ENCODE measurements at regions not wholly inside any gene's neighbourhood (a gene's known extent, or its start where the extent isn't known, plus 50 kb on each side); places are given as distances from the start of the nearest gene placed in this dataset.

DNA sequence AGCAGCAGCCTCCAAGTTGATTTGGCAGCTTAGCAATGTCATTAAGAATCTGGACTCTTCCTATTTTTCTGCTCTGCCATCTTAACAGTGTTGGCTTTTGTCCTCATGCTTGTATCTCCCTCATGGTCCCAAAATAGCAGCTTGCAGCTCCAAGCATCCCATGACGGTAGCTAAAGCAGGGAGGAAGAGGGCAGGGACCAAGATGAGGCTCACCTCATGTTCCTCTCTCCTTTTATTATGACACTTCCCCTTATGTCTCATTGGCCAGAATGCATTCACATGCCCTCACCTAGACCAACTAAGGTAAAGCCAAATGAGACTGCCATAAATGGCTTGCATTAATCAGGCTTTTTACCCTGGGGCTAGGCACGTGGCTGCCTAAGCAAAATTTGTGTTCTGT is 382.4 kb downstream of the SHQ1 start:
- Histone ChIP-seq H3K27me3 (ENCODE audit: control insufficient read depth, insufficient read depth, low read length) (no peaks in the 10 kb centered on the region), H3K36me3 (replicated peaks; ENCODE audit: control insufficient read depth, insufficient read depth, low read length) (no peaks in the 10 kb centered on the region), H3K4me3 (ENCODE audit: insufficient read depth, low read depth, low read length) (no peak overlapping the region)
- DNase-seq = no peak

DNA sequence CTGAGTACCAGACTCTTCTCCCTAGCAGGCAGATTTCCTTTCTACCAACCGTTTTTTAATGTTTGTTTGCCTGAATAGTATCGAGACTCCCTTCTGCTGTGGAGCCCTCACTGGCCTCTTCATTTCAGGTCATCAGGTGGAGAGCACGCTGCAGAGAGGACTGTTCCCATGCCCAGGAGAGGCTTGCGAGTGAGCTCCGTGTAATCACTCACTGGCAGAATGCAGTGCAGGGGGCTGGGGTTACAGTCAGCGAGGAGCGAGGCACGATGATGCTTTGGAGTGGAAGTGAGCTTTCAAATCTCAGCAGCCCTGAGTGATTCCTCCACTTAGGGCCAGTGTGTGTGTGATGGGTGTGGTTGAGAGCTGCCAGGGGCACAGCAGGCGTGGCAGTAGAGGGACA is 385.2 kb downstream of the SHQ1 start:
- Histone ChIP-seq H3K36me3 (replicated peaks; ENCODE audit: control insufficient read depth, insufficient read depth, low read length) (no peaks in the 10 kb centered on the region), H3K4me3 (ENCODE audit: insufficient read depth, low read depth, low read length) (no peak overlapping the region), H3K27me3 (ENCODE audit: control insufficient read depth, insufficient read depth, low read length) (no peaks in the 10 kb centered on the region)
- DNase-seq = no peak

GRCh38 chr3:72462595-72463011 is 385.6 kb downstream of the SHQ1 start:
- Histone ChIP-seq H3K4me3 (ENCODE audit: insufficient read depth, low read depth, low read length) (no peak overlapping the region), H3K36me3 (replicated peaks; ENCODE audit: control insufficient read depth, insufficient read depth, low read length) (no peaks in the 10 kb centered on the region), H3K27me3 (ENCODE audit: control insufficient read depth, insufficient read depth, low read length) (no peaks in the 10 kb centered on the region)
- no peak for DNase-seq

GRCh38 chr3:72461787-72462186 is 386.5 kb downstream of the SHQ1 start:
- Histone ChIP-seq H3K36me3 (replicated peaks; ENCODE audit: control insufficient read depth, insufficient read depth, low read length) (no peaks in the 10 kb centered on the region), H3K27me3 (ENCODE audit: control insufficient read depth, insufficient read depth, low read length) (no peaks in the 10 kb centered on the region), H3K4me3 (ENCODE audit: insufficient read depth, low read depth, low read length) (no peak overlapping the region)
- no peak for DNase-seq

GRCh38 chr3:72460205-72461174 is 387.8 kb downstream of the SHQ1 start:
- H3K36me3 ChIP-seq (replicated peaks; ENCODE audit: control insufficient read depth, insufficient read depth, low read length) = no peaks in the 10 kb centered on the region
- no peaks in the 10 kb centered on the region for H3K27me3 ChIP-seq (ENCODE audit: control insufficient read depth, insufficient read depth, low read length)
- DNase-seq = no peak
- H3K4me3 ChIP-seq (ENCODE audit: insufficient read depth, low read depth, low read length) = no peak overlapping the region

DNA sequence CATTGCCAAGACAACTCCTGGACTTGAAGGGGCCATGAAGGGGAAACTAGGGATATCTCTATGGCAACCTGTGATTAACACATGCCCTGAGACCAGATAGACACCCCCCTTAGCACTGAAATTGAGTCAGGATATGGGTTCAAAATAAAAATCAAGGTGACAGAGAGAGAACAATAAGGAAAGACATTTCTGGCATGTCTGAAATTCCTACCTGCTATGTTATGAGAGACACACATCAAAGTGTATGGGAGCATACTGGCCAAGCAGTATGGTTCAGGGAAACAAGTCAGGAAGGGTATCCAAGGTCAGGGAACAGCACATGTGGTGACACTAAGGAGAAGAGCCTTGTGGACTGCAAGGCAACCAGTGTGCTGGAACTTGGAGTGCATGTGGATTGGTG is 388.7 kb downstream of the SHQ1 start:
- DNase-seq = no peak
- Histone ChIP-seq H3K27me3 (ENCODE audit: control insufficient read depth, insufficient read depth, low read length) (no peaks in the 10 kb centered on the region), H3K4me3 (ENCODE audit: insufficient read depth, low read depth, low read length) (no peak overlapping the region), H3K36me3 (replicated peaks; ENCODE audit: control insufficient read depth, insufficient read depth, low read length) (no peaks in the 10 kb centered on the region)

DNA sequence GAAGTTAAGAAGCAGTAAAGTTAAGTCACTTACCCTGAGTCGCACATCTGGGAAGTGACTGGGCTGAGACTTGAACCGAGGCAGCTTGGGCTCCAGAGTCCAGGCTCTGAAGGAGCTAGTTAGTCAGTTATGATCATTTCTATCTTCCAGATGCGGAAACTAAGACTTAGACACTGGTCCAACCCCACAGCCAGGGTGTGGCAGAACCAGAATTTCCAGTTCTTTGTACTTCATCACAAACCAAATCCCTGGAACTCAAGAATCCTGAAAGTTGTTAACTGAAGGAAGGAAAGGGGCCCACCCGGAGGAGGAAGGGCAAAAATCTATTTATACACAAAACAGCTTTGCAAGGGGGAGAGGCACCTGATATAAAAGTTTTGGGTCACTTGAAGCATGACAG is 389.9 kb downstream of the SHQ1 start:
- no peaks in the 10 kb centered on the region for H3K36me3 ChIP-seq (replicated peaks; ENCODE audit: control insufficient read depth, insufficient read depth, low read length)

GRCh38 chr3:72454441-72454840 is 393.8 kb downstream of the SHQ1 start:
- H3K36me3 ChIP-seq (replicated peaks; ENCODE audit: control insufficient read depth, insufficient read depth, low read length) = no peaks in the 10 kb centered on the region
- H3K4me3 ChIP-seq (ENCODE audit: insufficient read depth, low read depth, low read length) = no peak overlapping the region
- no peak for DNase-seq
- no peaks in the 10 kb centered on the region; the same call in 1 of the 2 replicates for H3K27me3 ChIP-seq (ENCODE audit: control insufficient read depth, insufficient read depth, low read length)

More for the DNA sequence above, 389.9 kb downstream of the SHQ1 start:
- Histone ChIP-seq H3K4me3 (ENCODE audit: insufficient read depth, low read depth, low read length) (no peak overlapping the region), H3K27me3 (ENCODE audit: control insufficient read depth, insufficient read depth, low read length) (no peaks in the 10 kb centered on the region)
- no peak for DNase-seq

DNA sequence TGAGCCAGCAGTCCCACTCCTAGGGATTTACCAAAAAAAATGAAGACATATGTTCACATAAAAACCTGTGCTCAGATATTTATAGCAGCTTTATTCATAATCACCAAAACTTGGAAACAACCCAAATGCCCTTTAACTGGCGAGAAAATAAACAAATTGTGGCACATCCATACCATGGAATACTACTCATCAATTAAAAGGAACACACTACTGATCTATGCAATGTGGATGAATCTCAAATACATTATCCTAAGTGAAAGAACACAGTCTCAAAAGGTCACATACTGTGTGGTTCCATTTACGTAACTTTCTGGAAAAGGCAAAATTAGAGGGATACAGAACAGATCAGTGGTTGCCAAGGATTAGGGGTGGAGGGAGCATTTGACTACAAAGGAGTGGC is 394.5 kb downstream of the SHQ1 start:
- DNase-seq = no peak
- H3K36me3 ChIP-seq (replicated peaks; ENCODE audit: control insufficient read depth, insufficient read depth, low read length) = no peaks in the 10 kb centered on the region
- H3K27me3 ChIP-seq (ENCODE audit: control insufficient read depth, insufficient read depth, low read length) = no peaks in the 10 kb centered on the region; the same call in 1 of the 2 replicates
- H3K4me3 ChIP-seq (ENCODE audit: insufficient read depth, low read depth, low read length) = no peak overlapping the region

DNA sequence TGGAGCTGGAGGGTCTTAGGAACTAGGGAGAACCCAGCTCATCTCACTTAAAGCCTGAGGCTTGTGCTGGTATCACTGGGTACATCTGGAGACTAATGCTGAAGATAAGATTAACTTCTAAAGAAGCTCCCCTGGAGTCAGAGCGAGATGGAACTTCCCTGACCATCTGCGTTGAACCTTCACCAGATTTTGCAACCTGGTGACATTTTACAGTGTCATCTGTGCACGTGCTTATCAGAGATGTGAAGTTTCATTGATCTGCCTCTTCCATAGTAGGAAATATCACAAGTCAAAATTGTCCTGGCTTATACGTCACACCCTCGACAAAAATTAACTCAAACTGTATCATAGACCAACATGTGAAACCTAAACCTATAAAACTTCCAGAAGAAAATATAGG is 395.5 kb downstream of the SHQ1 start:
- Histone ChIP-seq H3K4me3 (ENCODE audit: insufficient read depth, low read depth, low read length) (no peak overlapping the region), H3K36me3 (replicated peaks; ENCODE audit: control insufficient read depth, insufficient read depth, low read length) (no peaks in the 10 kb centered on the region), H3K27me3 (ENCODE audit: control insufficient read depth, insufficient read depth, low read length) (no peaks in the 10 kb centered on the region; the same call in 1 of the 2 replicates)
- no peak for DNase-seq

- Histone ChIP-seq H3K27me3 (ENCODE audit: control insufficient read depth, insufficient read depth, low read length) (no peaks in the 10 kb centered on the region; the same call in 1 of the 2 replicates), H3K36me3 (replicated peaks; ENCODE audit: control insufficient read depth, insufficient read depth, low read length) (no peaks in the 10 kb centered on the region), H3K4me3 (ENCODE audit: insufficient read depth, low read depth, low read length) (no peak overlapping the region)
- no peak for DNase-seq
Observed at GRCh38 chr3:72451841-72452240, 396.4 kb downstream of the SHQ1 start.

GRCh38 chr3:72449551-72449950 is 398.7 kb downstream of the SHQ1 start:
- H3K36me3 ChIP-seq (replicated peaks; ENCODE audit: control insufficient read depth, insufficient read depth, low read length) = no peaks in the 10 kb centered on the region
- no peaks in the 10 kb centered on the region; the same call in 1 of the 2 replicates for H3K27me3 ChIP-seq (ENCODE audit: control insufficient read depth, insufficient read depth, low read length)
- DNase-seq = no peak
- H3K4me3 ChIP-seq (ENCODE audit: insufficient read depth, low read depth, low read length) = no peak overlapping the region

GRCh38 chr3:72448858-72449257 is 399.4 kb downstream of the SHQ1 start:
- no peak for DNase-seq
- Histone ChIP-seq H3K36me3 (replicated peaks; ENCODE audit: control insufficient read depth, insufficient read depth, low read length) (no peaks in the 10 kb centered on the region), H3K27me3 (ENCODE audit: control insufficient read depth, insufficient read depth, low read length) (no peaks in the 10 kb centered on the region; the same call in 1 of the 2 replicates), H3K4me3 (ENCODE audit: insufficient read depth, low read depth, low read length) (no peak overlapping the region)

DNA sequence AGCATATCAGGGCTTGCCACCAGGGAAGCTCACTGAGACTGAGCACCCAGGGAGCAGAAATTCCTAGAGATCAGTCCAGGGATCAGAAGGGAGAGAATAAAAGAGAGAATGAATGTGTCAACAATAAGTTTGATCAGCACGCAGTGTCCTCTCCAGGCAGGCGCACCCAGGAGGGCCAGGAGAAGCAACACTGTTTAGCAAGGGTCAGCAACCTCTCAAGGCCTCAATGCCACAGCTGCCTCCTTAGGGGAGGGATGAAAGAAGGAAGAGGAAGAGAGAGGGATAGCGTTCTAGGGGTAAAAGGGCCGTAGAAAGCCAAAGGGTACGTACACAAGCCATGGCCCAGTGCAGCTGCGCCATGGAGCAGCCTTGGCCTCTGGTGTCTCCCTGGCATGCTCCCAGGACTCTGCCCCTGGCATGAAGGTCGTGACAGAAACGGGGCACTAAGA is 399.8 kb downstream of the SHQ1 start:
- Histone ChIP-seq H3K4me3 (ENCODE audit: insufficient read depth, low read depth, low read length) (no peak overlapping the region), H3K27me3 (ENCODE audit: control insufficient read depth, insufficient read depth, low read length) (no peaks in the 10 kb centered on the region; the same call in 1 of the 2 replicates), H3K36me3 (replicated peaks; ENCODE audit: control insufficient read depth, insufficient read depth, low read length) (no peaks in the 10 kb centered on the region)
- no peak for DNase-seq

Measured in H7 (cell line).